ENCODE measurements at regions not wholly inside any gene's neighbourhood (a gene's known extent, or its start where the extent isn't known, plus 50 kb on each side); places are given as distances from the start of the nearest gene placed in this dataset.
"Not testable (repeated sequence)": the region's sequence is repeated elsewhere in the genome, so short reads cannot be mapped to it uniquely, and the experiment has no call there.

- DNase-seq (ENCODE audit: low read depth): no peak
Measured at GRCh38 chr7:86372262-86372661, 271.4 kb upstream of the GRM3 start.

DNA sequence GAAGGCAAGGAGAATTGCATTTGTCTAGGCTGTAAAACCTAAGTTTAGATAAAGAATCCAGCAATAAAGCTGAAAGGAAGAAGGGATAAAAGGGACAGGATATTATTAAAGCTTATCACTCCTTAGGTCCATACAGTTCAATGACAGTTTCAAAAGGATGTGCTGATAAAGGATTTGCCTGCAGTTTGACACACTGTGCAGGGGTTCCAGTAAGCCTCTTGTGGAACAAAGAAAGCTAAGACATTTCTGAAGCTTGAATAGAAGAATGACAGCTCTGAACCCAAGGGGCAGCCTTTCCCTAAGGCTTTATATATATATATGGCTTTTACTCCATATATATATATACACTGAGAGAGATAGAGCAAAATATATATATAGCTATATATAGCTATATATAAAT, 276.8 kb upstream of the GRM3 start:
- DNase-seq (ENCODE audit: low read depth): no peak

- DNase-seq (ENCODE audit: low read depth): not testable (repeated sequence)
Measured at GRCh38 chr7:86340407-86340806, 303.3 kb upstream of the GRM3 start.

- DNase-seq (ENCODE audit: low read depth): no peak
Measured at GRCh38 chr7:86339051-86339450, 304.7 kb upstream of the GRM3 start.

GRCh38 chr7:86328801-86329433, 314.8 kb upstream of the GRM3 start:
- no peak for DNase-seq (ENCODE audit: low read depth)

DNA sequence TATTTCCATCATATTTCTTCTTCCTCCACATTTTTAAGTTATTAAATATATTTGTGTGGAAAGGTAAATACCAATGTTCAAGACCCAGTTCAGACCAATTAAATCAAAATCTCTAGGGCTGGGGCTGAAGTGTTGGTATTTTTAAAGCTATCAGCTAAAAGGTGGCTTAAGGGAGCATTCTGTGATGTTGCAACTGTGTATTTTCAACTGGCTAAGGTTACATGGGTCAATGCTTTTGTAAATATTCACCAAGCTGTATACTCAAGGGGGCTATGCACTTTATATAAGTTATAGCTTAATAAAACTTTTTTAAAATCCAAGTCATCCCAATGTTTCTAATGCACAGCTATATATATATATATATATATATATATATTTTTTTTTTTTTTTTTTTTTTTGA, 316.9 kb upstream of the GRM3 start:
- DNase-seq (ENCODE audit: low read depth): no peak

GRCh38 chr7:86320889-86321288, 322.8 kb upstream of the GRM3 start:
- no peak for DNase-seq (ENCODE audit: low read depth)

DNA sequence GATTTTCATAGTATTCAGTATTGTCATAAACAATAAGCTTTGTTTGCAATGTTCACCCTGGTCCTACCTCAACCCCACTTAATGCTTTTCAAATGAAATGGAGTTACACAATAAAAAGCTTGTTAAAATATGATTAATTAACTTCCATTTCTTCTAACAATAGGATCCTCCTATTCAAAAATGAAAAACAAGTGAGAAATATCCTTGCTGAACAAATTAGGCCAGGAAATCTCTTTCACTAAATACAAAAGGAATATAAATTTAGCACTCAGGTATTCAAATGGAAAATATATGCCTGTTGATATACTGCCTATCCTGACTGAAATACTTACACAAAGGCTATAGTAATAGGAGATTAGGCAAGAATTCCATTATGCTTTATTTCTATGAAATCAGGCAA, 323.4 kb upstream of the GRM3 start:
- DNase-seq (ENCODE audit: low read depth): no peak

DNA sequence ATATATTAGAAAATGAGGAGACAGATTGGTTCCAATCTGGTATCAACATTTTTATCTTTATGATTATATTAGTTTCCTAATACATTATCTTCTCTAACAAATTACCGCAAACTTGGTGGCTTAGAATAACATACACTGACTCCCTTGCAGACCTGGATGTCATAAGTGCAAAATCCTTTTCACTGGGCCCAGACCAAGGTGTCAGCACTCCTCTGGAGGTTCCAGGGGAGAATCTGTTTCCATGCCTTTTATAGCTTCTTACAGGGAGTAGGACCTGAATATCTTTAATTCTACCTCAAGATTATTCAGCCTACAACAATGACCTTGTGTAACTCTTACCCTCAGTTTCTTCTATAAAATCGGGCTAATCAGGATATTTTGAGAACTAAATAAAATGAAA, 329.9 kb upstream of the GRM3 start:
- DNase-seq (ENCODE audit: low read depth): no peak

GRCh38 chr7:86301301-86301700, 342.4 kb upstream of the GRM3 start:
- no peak for DNase-seq (ENCODE audit: low read depth)

GRCh38 chr7:86295526-86295925, 348.2 kb upstream of the GRM3 start:
- no peak for DNase-seq (ENCODE audit: low read depth)

DNA sequence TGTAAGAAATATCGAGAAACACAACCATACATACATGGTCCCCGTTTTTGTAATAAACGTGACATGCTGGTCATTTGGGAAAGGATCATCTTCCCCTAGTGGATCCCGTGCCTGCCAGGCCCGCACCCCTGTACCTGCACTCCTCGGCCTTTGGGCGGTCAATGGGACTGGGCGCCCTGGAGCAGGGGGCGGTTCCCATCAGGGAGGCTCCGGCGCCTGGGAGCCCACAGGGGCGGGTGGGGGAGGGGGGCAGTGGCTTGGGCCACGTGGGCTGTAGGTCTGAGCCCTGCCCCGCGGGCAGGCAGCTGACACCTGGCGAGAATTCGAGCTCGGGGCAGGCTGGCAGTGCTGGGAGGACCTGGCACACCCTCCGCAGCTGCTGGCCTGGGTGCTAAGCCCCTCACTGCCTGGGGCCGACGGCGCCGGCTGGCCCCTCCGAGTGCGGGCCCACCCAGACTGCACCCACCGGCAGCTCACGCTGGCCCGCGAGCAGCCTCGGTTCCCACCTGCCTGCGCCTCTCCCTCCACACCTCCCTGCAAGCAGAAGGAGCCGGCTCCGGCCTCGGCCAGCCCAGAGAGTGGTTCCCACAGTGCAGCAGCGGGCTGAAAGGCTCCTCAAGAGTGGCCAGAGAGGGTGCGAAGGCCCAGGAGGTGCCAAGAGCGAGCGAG, 361.6 kb upstream of the GRM3 start:
- no peak for DNase-seq (ENCODE audit: low read depth)

GRCh38 chr7:86280150-86280549, 363.6 kb upstream of the GRM3 start:
- DNase-seq (ENCODE audit: low read depth): no peak

GRCh38 chr7:86262781-86263180, 380.9 kb upstream of the GRM3 start:
- no peak for DNase-seq (ENCODE audit: low read depth)

GRCh38 chr7:86257894-86258293, 385.8 kb upstream of the GRM3 start:
- DNase-seq (ENCODE audit: low read depth): no peak

- DNase-seq (ENCODE audit: low read depth): no peak
Measured at GRCh38 chr7:86252406-86252805, 391.3 kb upstream of the GRM3 start.

DNA sequence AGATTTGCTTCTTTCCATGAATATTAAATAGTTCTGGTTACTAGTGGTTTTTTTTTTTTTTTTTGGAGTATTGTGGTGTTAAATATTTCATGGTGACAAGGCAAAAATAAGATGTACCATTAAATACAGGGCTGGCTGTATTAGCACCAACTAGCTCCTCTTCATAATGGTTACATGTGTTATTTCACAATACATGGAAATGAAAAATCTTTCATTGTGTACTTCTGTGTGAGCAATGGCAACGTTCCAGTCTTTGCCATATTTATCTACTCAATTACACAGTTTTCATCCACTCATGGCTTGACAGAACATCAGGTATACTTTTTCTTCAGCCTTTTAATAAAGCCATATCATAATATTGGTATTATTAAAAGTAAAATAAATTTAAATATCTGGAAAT, 394.7 kb upstream of the GRM3 start:
- no peak for DNase-seq (ENCODE audit: low read depth)

DNA sequence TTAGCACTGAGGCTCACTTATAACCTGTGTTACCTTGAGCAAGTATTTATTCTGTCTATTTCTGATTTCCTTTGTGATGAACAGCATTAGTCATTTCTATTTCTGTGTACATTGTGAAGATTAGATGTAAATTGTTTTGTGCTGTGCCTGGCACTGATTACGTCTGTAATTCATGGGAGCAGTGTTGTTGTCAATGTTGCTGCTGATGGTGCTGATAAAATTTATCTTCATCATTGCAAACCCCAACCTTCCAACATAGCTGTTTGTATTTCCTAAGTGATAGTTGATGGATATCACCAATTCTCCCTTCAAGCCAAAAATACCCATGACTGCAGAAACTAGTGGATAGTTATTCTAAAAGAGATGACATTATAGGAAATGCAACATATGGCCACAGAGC, 400.5 kb upstream of the GRM3 start:
- no peak for DNase-seq (ENCODE audit: low read depth)

GRCh38 chr7:86226191-86226590, 417.5 kb upstream of the GRM3 start:
- no peak for DNase-seq (ENCODE audit: low read depth)

- DNase-seq (ENCODE audit: low read depth): no peak
Measured at GRCh38 chr7:86222806-86223205, 420.9 kb upstream of the GRM3 start.

DNA sequence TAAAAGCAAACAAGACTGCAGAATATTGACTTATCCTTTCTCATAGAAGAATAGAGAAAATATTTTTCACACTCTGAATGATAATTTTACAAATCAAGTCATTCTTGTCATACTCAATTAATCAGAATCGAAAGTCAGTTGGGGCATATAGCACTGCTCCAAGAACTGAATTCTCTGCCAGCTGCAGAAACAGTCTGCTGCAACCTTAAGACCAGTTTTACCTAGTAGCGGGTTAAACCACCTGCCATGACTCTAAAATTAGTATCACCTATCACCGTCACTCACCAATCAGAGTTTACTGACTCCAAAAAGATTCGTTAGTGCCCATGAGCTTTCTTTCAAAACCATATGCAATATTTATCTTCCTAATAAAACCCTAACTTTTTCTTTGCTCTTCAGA, 429.0 kb upstream of the GRM3 start:
- no peak for DNase-seq (ENCODE audit: low read depth)

GRCh38 chr7:86212976-86213375, 430.7 kb upstream of the GRM3 start:
- no peak for DNase-seq (ENCODE audit: low read depth)

DNA sequence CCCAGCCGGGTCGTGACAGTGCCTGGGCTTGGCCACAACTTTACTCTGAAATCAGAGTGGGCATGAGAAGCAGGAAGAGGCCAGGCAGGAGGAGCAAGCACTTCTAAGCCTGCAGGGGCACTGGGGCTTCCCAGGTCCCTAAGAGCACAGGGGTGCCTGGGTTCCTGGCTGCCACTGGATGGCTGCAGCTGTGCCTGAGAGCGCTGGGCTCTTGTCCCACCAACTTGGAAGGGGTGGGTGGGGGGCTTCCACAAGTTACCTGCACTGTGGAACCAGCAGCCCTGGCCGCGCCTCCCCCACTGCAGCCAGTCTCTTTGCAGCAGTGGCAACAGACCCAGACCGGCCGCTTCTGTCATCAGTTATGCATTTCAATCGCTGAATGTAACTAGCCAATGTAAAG, 434.7 kb upstream of the GRM3 start:
- no peak for DNase-seq (ENCODE audit: low read depth)

DNA sequence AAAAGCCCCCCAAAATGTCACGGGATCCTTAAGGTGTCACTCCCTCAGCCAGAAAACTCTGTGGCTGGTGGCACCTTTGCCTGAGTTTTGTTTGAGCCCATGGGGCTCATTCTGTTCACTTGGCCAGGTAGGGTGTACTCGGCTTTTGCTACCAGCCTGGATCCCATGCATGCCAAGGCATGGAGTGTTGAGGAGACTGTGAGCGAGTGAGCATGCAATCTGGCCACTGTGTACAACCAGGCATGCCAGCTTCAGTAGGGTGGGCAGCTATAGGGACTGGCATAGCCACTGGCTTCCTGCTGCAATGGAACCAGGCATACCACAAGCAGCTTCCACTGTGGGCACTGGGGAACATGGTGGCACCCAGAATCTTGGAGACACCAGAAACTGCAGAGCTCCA, 436.0 kb upstream of the GRM3 start:
- DNase-seq (ENCODE audit: low read depth): no peak

Measured in fibroblast of the conjunctiva (primary cell).